ENCODE measurements at regions not wholly inside any gene's neighbourhood (a gene's known extent, or its start where the extent isn't known, plus 50 kb on each side); places are given as distances from the start of the nearest gene placed in this dataset.

GRCh38 chr10:63724922-63725321, 203.7 kb downstream of the REEP3 start:
- no peak overlapping the region for H3K4me3 ChIP-seq (ENCODE audit: low read depth, low read length)
- DNase-seq (ENCODE audit: low read depth), result no peak

GRCh38 chr10:63726867-63727266, 205.7 kb downstream of the REEP3 start:
- DNase-seq (ENCODE audit: low read depth), result no peak
- no peak overlapping the region for H3K4me3 ChIP-seq (ENCODE audit: low read depth, low read length)

- no peak overlapping the region for H3K4me3 ChIP-seq (ENCODE audit: low read depth, low read length)
- no peak for DNase-seq (ENCODE audit: low read depth)
These were observed 206.4 kb downstream of the REEP3 start for GRCh38 chr10:63727636-63728035.

GRCh38 chr10:63735305-63735704, 214.1 kb downstream of the REEP3 start:
- DNase-seq (ENCODE audit: low read depth), result no peak
- H3K4me3 ChIP-seq (ENCODE audit: low read depth, low read length), result no peak overlapping the region

GRCh38 chr10:63738410-63738809, 217.2 kb downstream of the REEP3 start:
- H3K4me3 ChIP-seq (ENCODE audit: low read depth, low read length), result no peak overlapping the region
- DNase-seq (ENCODE audit: low read depth), result peak; percentile 71

GRCh38 chr10:63744060-63744941, 223.1 kb downstream of the REEP3 start:
- no peak overlapping the region for H3K4me3 ChIP-seq (ENCODE audit: low read depth, low read length)
- no peak for DNase-seq (ENCODE audit: low read depth)

GRCh38 chr10:63749915-63750314, 228.7 kb downstream of the REEP3 start:
- no peak for DNase-seq (ENCODE audit: low read depth)
- no peak overlapping the region for H3K4me3 ChIP-seq (ENCODE audit: low read depth, low read length)

- DNase-seq (ENCODE audit: low read depth), result no peak
- no peak overlapping the region for H3K4me3 ChIP-seq (ENCODE audit: low read depth, low read length)
These were observed 230.6 kb downstream of the REEP3 start for GRCh38 chr10:63751836-63752235.

GRCh38 chr10:63752318-63752717, 231.1 kb downstream of the REEP3 start:
- no peak for DNase-seq (ENCODE audit: low read depth)
- no peak overlapping the region for H3K4me3 ChIP-seq (ENCODE audit: low read depth, low read length)

- DNase-seq (ENCODE audit: low read depth), result no peak
- no peak overlapping the region for H3K4me3 ChIP-seq (ENCODE audit: low read depth, low read length)
These were observed 232.6 kb downstream of the REEP3 start for GRCh38 chr10:63753808-63754207.

- H3K4me3 ChIP-seq (ENCODE audit: low read depth, low read length), result no peak overlapping the region
- DNase-seq (ENCODE audit: low read depth), result no peak
These were observed 234.2 kb downstream of the REEP3 start for GRCh38 chr10:63755441-63755840.

GRCh38 chr10:63757067-63757466, 235.9 kb downstream of the REEP3 start:
- DNase-seq (ENCODE audit: low read depth), result no peak
- no peak overlapping the region for H3K4me3 ChIP-seq (ENCODE audit: low read depth, low read length)

GRCh38 chr10:63758080-63758479, 236.9 kb downstream of the REEP3 start:
- DNase-seq (ENCODE audit: low read depth), result no peak
- no peak overlapping the region for H3K4me3 ChIP-seq (ENCODE audit: low read depth, low read length)

- DNase-seq (ENCODE audit: low read depth), result no peak
- no peak overlapping the region for H3K4me3 ChIP-seq (ENCODE audit: low read depth, low read length)
These were observed 238.1 kb downstream of the REEP3 start for GRCh38 chr10:63759335-63759734.

GRCh38 chr10:63760034-63760707, 239.0 kb downstream of the REEP3 start:
- no peak for DNase-seq (ENCODE audit: low read depth)
- H3K4me3 ChIP-seq (ENCODE audit: low read depth, low read length), result no peak overlapping the region

GRCh38 chr10:63760708-63761047, 239.5 kb downstream of the REEP3 start:
- no peak overlapping the region for H3K4me3 ChIP-seq (ENCODE audit: low read depth, low read length)
- no peak for DNase-seq (ENCODE audit: low read depth)

- no peak for DNase-seq (ENCODE audit: low read depth)
- no peak overlapping the region for H3K4me3 ChIP-seq (ENCODE audit: low read depth, low read length)
These were observed 240.0 kb downstream of the REEP3 start for GRCh38 chr10:63761243-63761642.

GRCh38 chr10:63763744-63764143, 242.5 kb downstream of the REEP3 start:
- no peak for DNase-seq (ENCODE audit: low read depth)
- no peak overlapping the region for H3K4me3 ChIP-seq (ENCODE audit: low read depth, low read length)

- no peak overlapping the region for H3K4me3 ChIP-seq (ENCODE audit: low read depth, low read length)
- DNase-seq (ENCODE audit: low read depth), result no peak
These were observed 243.9 kb downstream of the REEP3 start for GRCh38 chr10:63765126-63765525.

GRCh38 chr10:63766745-63767137, 245.5 kb downstream of the REEP3 start:
- no peak overlapping the region for H3K4me3 ChIP-seq (ENCODE audit: low read depth, low read length)
- peak; percentile 48 for DNase-seq (ENCODE audit: low read depth)

All from skeletal muscle cell (primary cell).